ENCODE measurements at regions not wholly inside any gene's neighbourhood (a gene's known extent, or its start where the extent isn't known, plus 50 kb on each side); places are given as distances from the start of the nearest gene placed in this dataset.

GRCh38 chrX:113297437-113297836 lies 456.8 kb upstream of the AMOT start:
- H3K9ac ChIP-seq (ENCODE audit: low read length), result no peak overlapping the region
- H3K4me2 ChIP-seq (ENCODE audit: low read length), result no peak overlapping the region
- TF ChIP-seq SMC3 (conservative IDR thresholded peaks at IDR 0.05; ENCODE audit: poor library complexity) (no peak), TAF1 (IDR thresholded peaks at IDR 0.05; ENCODE audit: low read depth) (no peak), RAD21 (conservative IDR thresholded peaks at IDR 0.05) (no peak), POLR2AphosphoS5 (IDR thresholded peaks at IDR 0.05) (no peak), REST (IDR thresholded peaks at IDR 0.05; ENCODE audit: borderline replicate concordance) (no peak), MXI1 (conservative IDR thresholded peaks at IDR 0.05; ENCODE audit: poor library complexity, severe bottlenecking) (no peak), EZH2 (IDR thresholded peaks at IDR 0.05; ENCODE audit: borderline replicate concordance, insufficient read depth, low read length, poor library complexity, severe bottlenecking) (no peak)
- TF ChIP-seq, protein P1, sequence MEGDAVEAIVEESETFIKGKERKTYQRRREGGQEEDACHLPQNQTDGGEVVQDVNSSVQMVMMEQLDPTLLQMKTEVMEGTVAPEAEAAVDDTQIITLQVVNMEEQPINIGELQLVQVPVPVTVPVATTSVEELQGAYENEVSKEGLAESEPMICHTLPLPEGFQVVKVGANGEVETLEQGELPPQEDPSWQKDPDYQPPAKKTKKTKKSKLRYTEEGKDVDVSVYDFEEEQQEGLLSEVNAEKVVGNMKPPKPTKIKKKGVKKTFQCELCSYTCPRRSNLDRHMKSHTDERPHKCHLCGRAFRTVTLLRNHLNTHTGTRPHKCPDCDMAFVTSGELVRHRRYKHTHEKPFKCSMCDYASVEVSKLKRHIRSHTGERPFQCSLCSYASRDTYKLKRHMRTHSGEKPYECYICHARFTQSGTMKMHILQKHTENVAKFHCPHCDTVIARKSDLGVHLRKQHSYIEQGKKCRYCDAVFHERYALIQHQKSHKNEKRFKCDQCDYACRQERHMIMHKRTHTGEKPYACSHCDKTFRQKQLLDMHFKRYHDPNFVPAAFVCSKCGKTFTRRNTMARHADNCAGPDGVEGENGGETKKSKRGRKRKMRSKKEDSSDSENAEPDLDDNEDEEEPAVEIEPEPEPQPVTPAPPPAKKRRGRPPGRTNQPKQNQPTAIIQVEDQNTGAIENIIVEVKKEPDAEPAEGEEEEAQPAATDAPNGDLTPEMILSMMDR (IDR thresholded peaks at IDR 0.05; ENCODE audit: poor library complexity, severe bottlenecking), result no peak
- H3K36me3 ChIP-seq (ENCODE audit: insufficient read depth, low read length), result no peaks in the 10 kb centered on the region
- no peaks in the 10 kb centered on the region for H3K79me2 ChIP-seq (replicated peaks; ENCODE audit: insufficient read depth, low read length)
- H3K27ac ChIP-seq (ENCODE audit: low read length), result no peak overlapping the region
- H3K27me3 ChIP-seq (ENCODE audit: insufficient read depth, low read depth, low read length), result no peaks in the 10 kb centered on the region
- H4K20me1 ChIP-seq (ENCODE audit: insufficient read depth), result no peaks in the 10 kb centered on the region
- H3F3A ChIP-seq (ENCODE audit: insufficient read depth, low read length, poor library complexity, severe bottlenecking), result no peaks in the 10 kb centered on the region
- no peaks in the 10 kb centered on the region for H3K9me2 ChIP-seq (ENCODE audit: insufficient read depth, low read length)
- no peak overlapping the region for H3K4me3 ChIP-seq (ENCODE audit: low read length)
- H3K9me3 ChIP-seq (ENCODE audit: low read length), result no peaks in the 10 kb centered on the region
- H2AFZ ChIP-seq (ENCODE audit: low read depth, low read length), result no peak overlapping the region

- no peak overlapping the region for H3K4me2 ChIP-seq (ENCODE audit: low read length)
Measured at GRCh38 chrX:113289503-113289902, 448.9 kb upstream of the AMOT start.

More at GRCh38 chrX:113289503-113289902, 448.9 kb upstream of the AMOT start:
- Histone ChIP-seq H3K36me3 (ENCODE audit: insufficient read depth, low read length) (no peaks in the 10 kb centered on the region), H3K9ac (ENCODE audit: low read length) (no peak overlapping the region), H2AFZ (ENCODE audit: low read depth, low read length) (no peak overlapping the region), H3F3A (ENCODE audit: insufficient read depth, low read length, poor library complexity, severe bottlenecking) (no peaks in the 10 kb centered on the region), H3K27ac (ENCODE audit: low read length) (no peak overlapping the region), H3K9me2 (ENCODE audit: insufficient read depth, low read length) (no peaks in the 10 kb centered on the region), H3K9me3 (ENCODE audit: low read length) (no peaks in the 10 kb centered on the region), H4K20me1 (ENCODE audit: insufficient read depth) (no peaks in the 10 kb centered on the region), H3K27me3 (ENCODE audit: insufficient read depth, low read depth, low read length) (no peaks in the 10 kb centered on the region), H3K79me2 (replicated peaks; ENCODE audit: insufficient read depth, low read length) (no peaks in the 10 kb centered on the region), H3K4me3 (ENCODE audit: low read length) (no peak overlapping the region)
- no peak for TF ChIP-seq EZH2 (IDR thresholded peaks at IDR 0.05; ENCODE audit: borderline replicate concordance, insufficient read depth, low read length, poor library complexity, severe bottlenecking)
- TF ChIP-seq MXI1 (conservative IDR thresholded peaks at IDR 0.05; ENCODE audit: poor library complexity, severe bottlenecking), result no peak
- TF ChIP-seq, protein P1 (IDR thresholded peaks at IDR 0.05; ENCODE audit: poor library complexity, severe bottlenecking), result no peak
- no peak for TF ChIP-seq TAF1 (IDR thresholded peaks at IDR 0.05; ENCODE audit: low read depth)
- TF ChIP-seq REST (IDR thresholded peaks at IDR 0.05; ENCODE audit: borderline replicate concordance), result no peak
- TF ChIP-seq POLR2AphosphoS5 (IDR thresholded peaks at IDR 0.05), result no peak
- no peak for TF ChIP-seq RAD21 (conservative IDR thresholded peaks at IDR 0.05)
- no peak for TF ChIP-seq EP300 (conservative IDR thresholded peaks at IDR 0.05; ENCODE audit: poor library complexity, severe bottlenecking)
- no peak for TF ChIP-seq SMC3 (conservative IDR thresholded peaks at IDR 0.05; ENCODE audit: poor library complexity)
